Transverse colon (tissue), 4 donors: ENCODE measurements at regions not wholly inside any gene's neighbourhood (a gene's known extent, or its start where the extent isn't known, plus 50 kb on each side); places are given as distances from the start of the nearest gene placed in this dataset.

ENCODE experiments used
- CTCF ChIP-seq, 5 experiments: fragments of 200-600 bp in 3 of 5; fragments of 450-650 bp in 2 of 5; sonication (generic) in 3 of 5; IDR thresholded peaks; 1 replicate in 2 of 5; 2 replicates in 3 of 5; pipeline ENCODE4 v1.5.1; 2016 to 2017; ENCODE audit warnings: antibody characterized with exemption in 5 of 5, inconsistent platforms in 3 of 5, mild to moderate bottlenecking in 2 of 5, moderate library complexity in 1 of 5
- POLR2AphosphoS5 ChIP-seq, 3 donors: sonication (generic); formaldehyde crosslinking; IDR thresholded peaks; one replicate each; pipeline ENCODE4 v1.6.1; 2016; ENCODE audit warnings: antibody characterized with exemption in 3 of 3

GRCh38 chr5:174425964-174426290 is 298.5 kb upstream of the MSX2 start:
- no peak for TF ChIP-seq POLR2AphosphoS5 (IDR thresholded peaks at IDR 0.05)
- TF ChIP-seq CTCF (IDR thresholded peaks at IDR 0.05): no peak
